H9 (cell line): ENCODE measurements at regions not wholly inside any gene's neighbourhood (a gene's known extent, or its start where the extent isn't known, plus 50 kb on each side); places are given as distances from the start of the nearest gene placed in this dataset.

Experiments used
- DNase-seq: peaks from one replicate; pipeline ENCODE4 v3.0.0-alpha.2; 2017
- H2AFZ ChIP-seq: one replicate; pipeline ENCODE4 v1.6.1; 2013; ENCODE audit warnings: mild to moderate bottlenecking, low read length, control low read depth, moderate library complexity
- H2AK5ac ChIP-seq: 2 replicates; pipeline ENCODE4 v1.6.1; 2013; ENCODE audit warnings: low read length, control low read depth, mixed read lengths; ENCODE audit not compliant: insufficient read length
- H2BK120ac ChIP-seq: one replicate; pipeline ENCODE4 v1.6.1; 2013; ENCODE audit warnings: low read depth, mild to moderate bottlenecking, low read length, control low read depth, inconsistent platforms; ENCODE audit not compliant: poor library complexity, severe bottlenecking
- H2BK12ac ChIP-seq: 2 replicates; pipeline ENCODE4 v1.6.1; 2013; ENCODE audit warnings: low read length, control low read depth, mixed read lengths, low read depth; ENCODE audit not compliant: insufficient read length
- H2BK15ac ChIP-seq: 2 replicates; pipeline ENCODE4 v1.6.1; 2013; ENCODE audit warnings: low read depth, low read length, control low read depth
- H2BK20ac ChIP-seq: one replicate; pipeline ENCODE4 v1.6.1; 2013; ENCODE audit warnings: low read depth, mild to moderate bottlenecking, low read length, control low read depth, inconsistent platforms; ENCODE audit not compliant: poor library complexity, severe bottlenecking
- H2BK5ac ChIP-seq: 2 replicates; pipeline ENCODE4 v1.6.1; 2013; ENCODE audit warnings: low read length, control low read depth, mixed read lengths; ENCODE audit not compliant: insufficient read length
- H3K14ac ChIP-seq: 2 replicates; pipeline ENCODE4 v1.6.1; 2013; ENCODE audit warnings: low read length, control low read depth; ENCODE audit not compliant: insufficient read depth
- H3K18ac ChIP-seq: 2 replicates; pipeline ENCODE4 v1.6.1; 2013; ENCODE audit warnings: low read depth, mild to moderate bottlenecking, mixed read lengths, low read length, control low read depth; ENCODE audit not compliant: insufficient read length
- H3K23ac ChIP-seq: 2 replicates; pipeline ENCODE4 v1.6.1; 2013; ENCODE audit warnings: low read length, control low read depth, mixed read lengths, low read depth; ENCODE audit not compliant: insufficient read length
- H3K23me2 ChIP-seq: 2 replicates; pipeline ENCODE4 v1.6.1; 2013; ENCODE audit warnings: low read depth, mild to moderate bottlenecking, mixed read lengths, low read length, control low read depth; ENCODE audit not compliant: insufficient read length, poor library complexity, severe bottlenecking
- H3K27ac ChIP-seq: 2 replicates; pipeline ENCODE4 v1.5.1; 2013; ENCODE audit warnings: low read length, control low read depth, mixed read lengths, low read depth; ENCODE audit not compliant: insufficient read length
- H3K27me3 ChIP-seq: 2 replicates; pipeline ENCODE4 v1.6.1; 2013; ENCODE audit warnings: low read length, control low read depth, inconsistent platforms; ENCODE audit not compliant: insufficient read depth
- H3K4ac ChIP-seq: 2 replicates; pipeline ENCODE4 v1.6.1; 2013; ENCODE audit warnings: low read depth, mild to moderate bottlenecking, control low read depth, inconsistent platforms, low read length, moderate library complexity
- H3K4me1 ChIP-seq: 2 replicates; pipeline ENCODE4 v1.6.1; 2013; ENCODE audit warnings: low read length, control low read depth, inconsistent platforms; ENCODE audit not compliant: insufficient read depth
- H3K4me2 ChIP-seq: 2 replicates; pipeline ENCODE4 v1.6.1; 2013; ENCODE audit warnings: low read length, control low read depth, mixed read lengths; ENCODE audit not compliant: insufficient read length, insufficient read depth
- H3K56ac ChIP-seq: 2 replicates; pipeline ENCODE4 v1.6.1; 2013; ENCODE audit warnings: low read depth, mild to moderate bottlenecking, mixed read lengths, low read length, control low read depth; ENCODE audit not compliant: insufficient read length
- H3K79me1 ChIP-seq: 2 replicates; pipeline ENCODE4 v1.6.1; 2013; ENCODE audit warnings: low read depth, mild to moderate bottlenecking, moderate library complexity, low read length, control low read depth, inconsistent platforms; ENCODE audit not compliant: insufficient read depth, poor library complexity, severe bottlenecking
- H3K79me2 ChIP-seq: 2 replicates; pipeline ENCODE4 v1.6.1; 2013; ENCODE audit warnings: low read length, control low read depth, inconsistent platforms; ENCODE audit not compliant: insufficient read depth
- H3K9ac ChIP-seq: 2 replicates; pipeline ENCODE4 v1.6.1; 2013; ENCODE audit warnings: low read length, control low read depth, mixed read lengths; ENCODE audit not compliant: insufficient read length; ENCODE audit errors: extremely low read depth
- H3K9me3 ChIP-seq: one replicate; pipeline ENCODE4 v1.6.1; 2013; ENCODE audit warnings: low read depth, low read length, inconsistent platforms; ENCODE audit not compliant: control insufficient read depth
- H3T11ph ChIP-seq: one replicate; pipeline ENCODE4 v1.6.1; 2013; ENCODE audit warnings: mild to moderate bottlenecking, low read length, control low read depth, inconsistent platforms
- H4K20me1 ChIP-seq: one replicate; pipeline ENCODE4 v1.6.1; 2013; ENCODE audit not compliant: control insufficient read depth, insufficient read length, insufficient read depth
- H4K5ac ChIP-seq: 2 replicates; pipeline ENCODE4 v1.6.1; 2013; ENCODE audit warnings: low read depth, mild to moderate bottlenecking, mixed read lengths, low read length, control low read depth; ENCODE audit not compliant: insufficient read length
- H4K8ac ChIP-seq: replicated peaks from 2 replicates; pipeline ENCODE4 v1.6.1; 2013; ENCODE audit warnings: low read length, control low read depth, mixed read lengths, low read depth; ENCODE audit not compliant: insufficient read length
- H4K91ac ChIP-seq: 2 replicates; pipeline ENCODE4 v1.6.1; 2013; ENCODE audit warnings: low read depth, mild to moderate bottlenecking, moderate library complexity, mixed read lengths, low read length, control low read depth; ENCODE audit not compliant: insufficient read length
- H3K27ac Mint-ChIP-seq, 3 experiments: 2 replicates in 2 of 3; 3 replicates in 1 of 3; pipeline ENCODE4 v1.8.0; 2020 to 2021; ENCODE audit warnings: mixed read lengths in 3 of 3, mild to moderate bottlenecking in 1 of 3, moderate library complexity in 1 of 3
- H3K27me3 Mint-ChIP-seq: 2 replicates; pipeline ENCODE4 v1.8.0; 2021; ENCODE audit warnings: low read depth, mild to moderate bottlenecking, moderate library complexity, mixed read lengths
- H3K36me3 Mint-ChIP-seq, 3 experiments: 2 replicates in 2 of 3; 3 replicates in 1 of 3; pipeline ENCODE4 v1.8.0; 2020 to 2021; ENCODE audit warnings: low read depth in 3 of 3, mixed read lengths in 3 of 3; ENCODE audit not compliant: insufficient read depth in 1 of 3
- H3K4me1 Mint-ChIP-seq, 2 experiments: 2 replicates each; pipeline ENCODE4 v1.8.0; 2020; ENCODE audit warnings: mixed read lengths in 2 of 2
- H3K4me3 Mint-ChIP-seq, 2 experiments: 2 replicates in 1 of 2; 3 replicates in 1 of 2; pipeline ENCODE4 v1.8.0; 2020 to 2021; ENCODE audit warnings: mild to moderate bottlenecking in 2 of 2, mixed read lengths in 2 of 2, moderate library complexity in 1 of 2
- H3K9me3 Mint-ChIP-seq, 2 experiments: 2 replicates in 1 of 2; 3 replicates in 1 of 2; pipeline ENCODE4 v1.8.0; 2020; ENCODE audit warnings: mild to moderate bottlenecking in 2 of 2, mixed read lengths in 2 of 2, moderate library complexity in 1 of 2
- WGBS: extraction: QIAGEN DNeasy Blood & Tissue Kit; methylation state at CpG from one replicate; pipeline ENCODE4 v1.1.7; 2013; ENCODE audit warnings: missing lambda C conversion rate, low lambda C conversion rate, mixed read lengths; ENCODE audit not compliant: insufficient read length; ENCODE audit errors: extremely low coverage; 5-methylcytosine and 5-hydroxymethylcytosine counted together
- TF ChIP-seq, protein P1 (sequence below): fragments of 200-600 bp; sonication (generic); conservative IDR thresholded peaks from 3 replicates; pipeline ENCODE4 v1.8.0; 2021; ENCODE audit warnings: antibody characterized with exemption, mild to moderate bottlenecking

DNA sequence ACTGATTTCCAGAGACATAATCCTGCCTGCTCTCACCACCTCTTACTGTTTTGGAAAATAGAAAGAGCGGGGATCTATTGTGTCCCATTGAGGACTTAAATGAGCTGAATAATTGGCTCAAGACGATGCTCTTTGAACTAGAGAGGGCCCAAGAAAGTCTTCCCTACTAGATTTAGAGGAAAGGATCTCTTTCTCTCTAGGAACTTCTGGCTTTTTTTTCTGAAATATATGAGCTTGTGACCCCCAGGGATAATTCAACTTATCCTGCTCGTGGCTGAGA is 461.4 kb upstream of the KIRREL3 start:
- H3K23ac ChIP-seq: no peak overlapping the region
- no peak overlapping the region for H4K91ac ChIP-seq
- no peak overlapping the region for H3K56ac ChIP-seq
- H2AFZ ChIP-seq: no peak overlapping the region
- no peak for DNase-seq
- H4K8ac ChIP-seq: no peak overlapping the region
- H3K4me1 ChIP-seq: no peaks in the 10 kb centered on the region; the same call in 1 of the 2 replicates
- no peak overlapping the region for H2BK12ac ChIP-seq
- no peaks in the 10 kb centered on the region for H4K20me1 ChIP-seq
- no peaks in the 10 kb centered on the region for H3K23me2 ChIP-seq
- no peak overlapping the region for H3K4me2 ChIP-seq
- H2BK5ac ChIP-seq: no peak overlapping the region
- no peak overlapping the region for H2BK20ac ChIP-seq
- no peak overlapping the region for H3T11ph ChIP-seq
- no peaks in the 10 kb centered on the region; a peak in 1 of 5 replicates for H3K9me3 Mint-ChIP-seq
- no peak overlapping the region for H2BK120ac ChIP-seq
- H3K4ac ChIP-seq: no peak overlapping the region
- no peak overlapping the region for H3K27ac ChIP-seq
- H3K4me3 Mint-ChIP-seq: no peak overlapping the region
- WGBS: no CpG with 5 or more reads among the region's 3 CpGs
- no peaks in the 10 kb centered on the region for H3K27me3 Mint-ChIP-seq
- no peaks in the 10 kb centered on the region for H3K9me3 ChIP-seq
- H3K27ac Mint-ChIP-seq: peak overlapping the region in 1 of 3 experiments; percentile 59; a peak in 1 of 7 replicates
- H3K36me3 Mint-ChIP-seq: no peaks in the 10 kb centered on the region
- no peak overlapping the region for H3K18ac ChIP-seq
- no peak overlapping the region for H4K5ac ChIP-seq
- H3K27me3 ChIP-seq: no peaks in the 10 kb centered on the region
- H2AK5ac ChIP-seq: no peak overlapping the region
- no peak overlapping the region for H2BK15ac ChIP-seq
- H3K14ac ChIP-seq: no peak overlapping the region
- no peaks in the 10 kb centered on the region for H3K79me2 ChIP-seq
- H3K9ac ChIP-seq: no peak overlapping the region
- no peaks in the 10 kb centered on the region for H3K79me1 ChIP-seq
- H3K4me1 Mint-ChIP-seq: peaks cover 29 to 38% of the 10 kb centered on the region in 2 experiments
- TF ChIP-seq, protein P1, sequence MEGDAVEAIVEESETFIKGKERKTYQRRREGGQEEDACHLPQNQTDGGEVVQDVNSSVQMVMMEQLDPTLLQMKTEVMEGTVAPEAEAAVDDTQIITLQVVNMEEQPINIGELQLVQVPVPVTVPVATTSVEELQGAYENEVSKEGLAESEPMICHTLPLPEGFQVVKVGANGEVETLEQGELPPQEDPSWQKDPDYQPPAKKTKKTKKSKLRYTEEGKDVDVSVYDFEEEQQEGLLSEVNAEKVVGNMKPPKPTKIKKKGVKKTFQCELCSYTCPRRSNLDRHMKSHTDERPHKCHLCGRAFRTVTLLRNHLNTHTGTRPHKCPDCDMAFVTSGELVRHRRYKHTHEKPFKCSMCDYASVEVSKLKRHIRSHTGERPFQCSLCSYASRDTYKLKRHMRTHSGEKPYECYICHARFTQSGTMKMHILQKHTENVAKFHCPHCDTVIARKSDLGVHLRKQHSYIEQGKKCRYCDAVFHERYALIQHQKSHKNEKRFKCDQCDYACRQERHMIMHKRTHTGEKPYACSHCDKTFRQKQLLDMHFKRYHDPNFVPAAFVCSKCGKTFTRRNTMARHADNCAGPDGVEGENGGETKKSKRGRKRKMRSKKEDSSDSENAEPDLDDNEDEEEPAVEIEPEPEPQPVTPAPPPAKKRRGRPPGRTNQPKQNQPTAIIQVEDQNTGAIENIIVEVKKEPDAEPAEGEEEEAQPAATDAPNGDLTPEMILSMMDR: no peak
